ENCODE measurements at regions not wholly inside any gene's neighbourhood (a gene's known extent, or its start where the extent isn't known, plus 50 kb on each side); places are given as distances from the start of the nearest gene placed in this dataset.

- TF ChIP-seq CTCF (conservative IDR thresholded peaks at IDR 0.05 in 1 of 2, IDR thresholded peaks at IDR 0.05 in 1 of 2; ENCODE audit: extremely low read depth in 1 of 2, insufficient read depth in 1 of 2, low read depth in 1 of 2, low read length in 2 of 2) (no peak), EZH2 (IDR thresholded peaks at IDR 0.05; ENCODE audit: borderline replicate concordance, low read length) (no peak)
Observed at GRCh38 chr13:108005231-108005630, 210.1 kb downstream of the LIG4 start.
